Common myeloid progenitor, CD34-positive (primary cell): ENCODE measurements at regions not wholly inside any gene's neighbourhood (a gene's known extent, or its start where the extent isn't known, plus 50 kb on each side); places are given as distances from the start of the nearest gene placed in this dataset.

Experiments used
- CTCF ChIA-PET: fragments of 350-600 bp; sonication (Branson Sonifier 250); formaldehyde crosslinking; loops from one replicate; lab custom pipeline; 2021; ENCODE audit warnings: antibody characterized with exemption; lab: Charles Lee
- POLR2A ChIA-PET: fragments of 350-600 bp; sonication (Branson Sonifier 250); formaldehyde crosslinking; loops from one replicate; lab custom pipeline; 2021; ENCODE audit warnings: antibody characterized with exemption; lab: Charles Lee
- DNase-seq, 3 donors: peaks; one replicate each; pipeline versions ENCODE4 v3.0.0 to v3.0.0-alpha.2; 2013
- H3K27ac ChIP-seq, 2 experiments: 1 replicate in 1 of 2; 2 replicates in 1 of 2; pipeline ENCODE4 v1.7.0; 2013; ENCODE audit warnings: inconsistent platforms in 2 of 2, low read length in 2 of 2, mild to moderate bottlenecking in 2 of 2, low read depth in 1 of 2, moderate library complexity in 1 of 2; ENCODE audit not compliant: severe bottlenecking in 2 of 2, insufficient read depth in 1 of 2, poor library complexity in 1 of 2
- H3K27me3 ChIP-seq, 5 experiments: replicated peaks in 2 of 5; 1 replicate in 3 of 5; 2 replicates in 2 of 5; pipeline versions ENCODE4 v1.6.1 to v1.7.0; 2013; ENCODE audit warnings: low read length in 4 of 5, mild to moderate bottlenecking in 2 of 5, moderate library complexity in 2 of 5, inconsistent platforms in 1 of 5; ENCODE audit not compliant: insufficient read depth in 5 of 5, control insufficient read depth in 4 of 5
- H3K36me3 ChIP-seq, 4 experiments: 1 replicate in 2 of 4; 2 replicates in 2 of 4; pipeline versions ENCODE4 v1.6.1 to v1.7.0; 2013; ENCODE audit warnings: low read length in 3 of 4, control low read depth in 1 of 4, mild to moderate bottlenecking in 1 of 4; ENCODE audit not compliant: control insufficient read depth in 4 of 4, insufficient read depth in 4 of 4
- H3K4me1 ChIP-seq, 4 experiments: 1 replicate in 3 of 4; 2 replicates in 1 of 4; pipeline versions ENCODE4 v1.6.1 to v1.7.1; 2013; ENCODE audit warnings: low read length in 3 of 4, mild to moderate bottlenecking in 3 of 4, control low read depth in 1 of 4, inconsistent platforms in 1 of 4, moderate library complexity in 1 of 4; ENCODE audit not compliant: control insufficient read depth in 4 of 4, insufficient read depth in 4 of 4; ENCODE audit errors: control extremely low read depth in 1 of 4
- H3K4me3 ChIP-seq, 7 experiments: 1 replicate in 4 of 7; 2 replicates in 3 of 7; pipeline versions ENCODE4 v1.5.1 to v1.7.0; 2013; ENCODE audit warnings: mild to moderate bottlenecking in 7 of 7, low read length in 6 of 7, moderate library complexity in 6 of 7, inconsistent platforms in 2 of 7, low read depth in 2 of 7, control low read depth in 1 of 7; ENCODE audit not compliant: insufficient read depth in 4 of 7, control insufficient read depth in 1 of 7; ENCODE audit errors: extremely low read depth in 1 of 7
- H3K9me3 ChIP-seq, 5 experiments: 1 replicate in 4 of 5; 2 replicates in 1 of 5; pipeline versions ENCODE4 v1.6.1 to v1.7.1; 2013; ENCODE audit warnings: low read length in 4 of 5, mild to moderate bottlenecking in 2 of 5, inconsistent platforms in 1 of 5, low read depth in 1 of 5, moderate library complexity in 1 of 5; ENCODE audit not compliant: control insufficient read depth in 4 of 5, insufficient read depth in 2 of 5; ENCODE audit errors: control extremely low read depth in 1 of 5
- WGBS: methylation state at CpG from one replicate; pipeline ENCODE4 v1.1.5; 2013; ENCODE audit not compliant: insufficient coverage; 5-methylcytosine and 5-hydroxymethylcytosine counted together

DNA sequence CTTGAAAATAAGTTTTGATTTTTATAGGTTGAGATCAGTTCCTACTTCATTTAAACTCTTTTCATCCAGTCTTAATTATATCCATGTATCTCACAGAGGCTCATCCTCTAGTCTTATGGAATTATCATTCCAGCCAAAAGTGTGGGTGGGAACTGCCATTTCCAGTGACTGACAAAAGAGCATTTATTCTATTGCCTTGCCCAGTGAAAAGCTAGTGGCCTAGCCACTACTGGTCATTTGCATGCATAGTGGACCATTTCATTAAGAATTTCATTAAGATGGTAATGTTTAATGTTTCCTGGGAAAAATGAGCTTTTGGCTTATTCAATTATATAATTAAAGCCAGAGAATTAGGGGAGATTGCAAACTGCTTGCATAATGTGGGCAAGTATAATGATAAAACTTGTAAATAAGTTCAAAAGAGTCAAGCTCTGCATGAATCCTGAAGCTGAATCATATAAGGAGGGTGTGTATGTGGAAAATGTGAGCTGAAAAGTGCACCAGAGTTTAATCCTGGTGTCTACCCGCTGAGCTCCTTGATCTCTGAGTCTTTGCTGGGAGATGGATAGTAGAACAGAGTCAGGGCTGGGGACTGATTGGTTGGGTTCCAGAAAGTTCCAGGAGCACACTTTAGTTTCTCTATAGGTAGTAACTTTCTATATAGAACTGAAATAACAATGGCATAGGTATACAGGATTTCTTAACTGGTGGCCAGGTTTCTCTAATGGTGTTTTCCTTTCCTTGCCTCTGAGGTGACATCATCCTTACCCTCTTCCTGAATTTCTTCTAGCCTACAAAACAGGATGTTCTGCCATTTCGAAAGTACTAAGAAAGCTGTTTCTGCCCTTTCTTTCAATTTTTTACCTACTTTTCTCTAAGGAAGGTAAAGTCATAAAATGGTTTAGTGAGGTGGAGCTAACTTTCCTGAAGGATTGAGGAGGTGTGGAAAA, 78.5 kb downstream of the KIF4B start:
- Histone ChIP-seq H3K9me3 (no peaks in the 10 kb centered on the region), H3K27ac (no peak overlapping the region), H3K4me1 (no peaks in the 10 kb centered on the region), H3K36me3 (no peaks in the 10 kb centered on the region), H3K4me3 (no peak overlapping the region), H3K27me3 (peaks cover 0 to 2% (median 0%) of the 10 kb centered on the region in 5 experiments)
- CTCF ChIA-PET: no interaction called here
- no peak for DNase-seq
- POLR2A ChIA-PET: no interaction called here
- no CpG with 5 or more reads among the region's 2 CpGs for WGBS

DNA sequence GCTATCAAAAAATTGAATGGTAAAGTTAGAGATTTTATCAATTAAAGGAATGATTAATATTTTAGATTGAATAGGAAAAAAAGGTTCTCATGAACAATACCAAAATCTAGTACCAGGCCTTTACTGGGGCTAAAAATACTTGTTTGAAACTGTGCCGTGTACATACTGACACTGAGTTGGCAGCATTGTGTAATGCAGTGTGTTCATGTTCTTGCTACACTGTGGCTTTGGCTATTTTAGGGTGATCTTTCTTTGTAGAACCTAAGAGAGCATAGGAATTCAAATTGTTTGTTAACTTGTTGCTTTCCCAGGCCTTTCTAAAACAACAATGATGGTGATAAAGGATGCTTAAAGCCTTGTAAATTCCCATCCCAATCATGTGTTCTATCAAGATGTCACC, 80.9 kb downstream of the KIF4B start:
- WGBS: 100% methylated on average over 1 of the region's 1 CpG
- no peak overlapping the region for H3K27ac ChIP-seq
- H3K4me1 ChIP-seq: no peaks in the 10 kb centered on the region
- H3K27me3 ChIP-seq: peaks cover 0 to 2% (median 0%) of the 10 kb centered on the region in 5 experiments
- ChIA-PET CTCF (interaction anchor here (1.3 kb wide), 1 partner anchor 13 kb away, joined by 3 read pairs; no protein-coding TSS in a partner anchor), POLR2A (no interaction called here)
- no peaks in the 10 kb centered on the region for H3K9me3 ChIP-seq
- no peaks in the 10 kb centered on the region for H3K36me3 ChIP-seq
- DNase-seq: no peak
- no peak overlapping the region for H3K4me3 ChIP-seq

DNA sequence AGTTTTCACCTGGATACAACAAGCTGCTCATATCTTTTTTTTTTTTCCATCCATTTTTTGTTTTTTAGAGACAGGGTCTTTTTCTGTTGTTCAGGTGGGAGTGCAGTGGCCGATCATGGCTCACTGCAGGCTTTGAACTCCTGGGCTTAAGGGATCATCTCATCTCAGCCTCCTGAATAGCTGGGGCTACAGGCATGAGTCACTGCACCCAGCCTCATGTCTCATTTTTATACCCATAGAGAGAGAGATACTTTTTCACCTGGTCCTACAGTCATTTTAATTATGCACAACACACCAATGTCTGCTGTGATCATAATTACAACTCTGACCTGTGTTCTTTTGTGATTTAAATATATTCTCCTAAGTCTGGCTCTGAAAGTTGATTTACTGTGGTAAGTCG, 84.4 kb downstream of the KIF4B start:
- ChIA-PET CTCF (no interaction called here), POLR2A (no interaction called here)
- Histone ChIP-seq H3K4me1 (no peaks in the 10 kb centered on the region), H3K36me3 (no peaks in the 10 kb centered on the region), H3K4me3 (no peak overlapping the region), H3K9me3 (no peaks in the 10 kb centered on the region), H3K27ac (no peak overlapping the region), H3K27me3 (no peaks in the 10 kb centered on the region)
- DNase-seq: no peak
- WGBS: 79% methylated on average over 2 of the region's 2 CpGs

DNA sequence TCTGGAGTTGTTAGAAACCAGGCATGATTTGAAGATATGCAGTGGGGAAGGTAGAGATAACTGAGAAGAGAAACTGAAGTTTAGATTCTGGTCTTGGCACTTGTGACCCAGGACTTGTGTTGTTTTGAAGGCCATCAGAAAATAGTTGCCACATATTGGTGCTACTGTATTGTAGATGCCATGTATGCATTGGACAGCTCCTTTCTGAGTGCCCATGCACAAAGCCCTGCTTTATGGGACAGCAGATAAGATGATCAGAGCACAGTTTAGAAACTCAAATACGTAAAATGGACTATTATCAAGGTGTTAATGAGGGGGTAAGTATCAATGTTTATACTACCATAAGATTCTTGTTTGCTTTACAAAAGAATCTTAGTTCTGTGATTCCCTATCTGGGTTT, 84.9 kb downstream of the KIF4B start:
- CTCF ChIA-PET: no interaction called here
- Histone ChIP-seq H3K4me1 (no peaks in the 10 kb centered on the region), H3K4me3 (no peak overlapping the region), H3K36me3 (no peaks in the 10 kb centered on the region), H3K9me3 (no peaks in the 10 kb centered on the region), H3K27ac (no peak overlapping the region), H3K27me3 (no peaks in the 10 kb centered on the region)
- no peak for DNase-seq
- POLR2A ChIA-PET: no interaction called here
- no CpG with 5 or more reads among the region's 1 CpG for WGBS

DNA sequence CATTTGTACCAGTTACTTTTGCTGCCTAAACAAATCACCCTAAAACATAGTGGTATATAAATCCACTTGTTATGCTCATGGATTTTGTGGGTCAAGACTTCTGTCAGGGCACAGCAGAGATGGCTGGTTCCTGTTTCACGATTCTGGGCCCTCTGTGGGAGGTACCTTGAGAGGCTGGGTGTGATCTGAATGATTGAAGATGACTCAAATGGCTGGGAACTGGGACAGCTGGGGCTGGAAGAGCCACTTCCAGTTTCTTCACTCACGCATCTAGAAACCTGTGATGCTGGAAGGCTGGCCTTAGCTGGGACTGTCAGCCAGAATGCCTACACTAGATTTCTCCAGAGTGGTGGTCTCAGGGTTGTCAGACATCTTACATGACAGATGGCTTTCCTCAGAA, 88.1 kb downstream of the KIF4B start:
- H3K27ac ChIP-seq: no peak overlapping the region
- CTCF ChIA-PET: no interaction called here
- WGBS: 58% methylated on average over 2 of the region's 2 CpGs
- H3K9me3 ChIP-seq: no peaks in the 10 kb centered on the region
- H3K27me3 ChIP-seq: no peaks in the 10 kb centered on the region
- DNase-seq: no peak
- no peaks in the 10 kb centered on the region for H3K4me1 ChIP-seq
- POLR2A ChIA-PET: no interaction called here
- H3K4me3 ChIP-seq: no peak overlapping the region
- H3K36me3 ChIP-seq: no peaks in the 10 kb centered on the region

DNA sequence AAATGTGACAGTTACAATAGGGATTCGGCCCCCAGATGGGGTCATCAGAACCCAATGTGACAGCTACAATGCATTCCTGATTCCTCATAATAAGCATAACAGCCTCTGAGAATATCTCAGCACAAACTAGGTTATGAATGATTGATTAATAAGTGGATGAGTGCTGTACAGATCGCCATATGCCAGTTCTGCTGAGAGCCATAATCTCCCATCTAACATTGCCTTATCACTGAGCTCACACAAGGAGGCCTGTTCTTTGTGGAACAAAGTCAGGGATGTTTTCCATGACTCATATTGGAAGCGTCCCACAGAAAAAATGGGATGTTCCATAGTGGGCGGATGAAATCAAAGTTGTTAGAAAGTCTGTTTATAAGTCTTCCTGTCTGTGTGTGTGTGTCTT, 89.6 kb downstream of the KIF4B start:
- H3K4me3 ChIP-seq: no peak overlapping the region
- no peak for DNase-seq
- POLR2A ChIA-PET: no interaction called here
- peaks cover 0 to 2% (median 0%) of the 10 kb centered on the region in 5 experiments for H3K9me3 ChIP-seq
- H3K27ac ChIP-seq: no peak overlapping the region
- no peaks in the 10 kb centered on the region for H3K4me1 ChIP-seq
- no peaks in the 10 kb centered on the region for H3K36me3 ChIP-seq
- CTCF ChIA-PET: no interaction called here
- WGBS: 92% methylated on average over 4 of the region's 4 CpGs
- no peaks in the 10 kb centered on the region for H3K27me3 ChIP-seq

DNA sequence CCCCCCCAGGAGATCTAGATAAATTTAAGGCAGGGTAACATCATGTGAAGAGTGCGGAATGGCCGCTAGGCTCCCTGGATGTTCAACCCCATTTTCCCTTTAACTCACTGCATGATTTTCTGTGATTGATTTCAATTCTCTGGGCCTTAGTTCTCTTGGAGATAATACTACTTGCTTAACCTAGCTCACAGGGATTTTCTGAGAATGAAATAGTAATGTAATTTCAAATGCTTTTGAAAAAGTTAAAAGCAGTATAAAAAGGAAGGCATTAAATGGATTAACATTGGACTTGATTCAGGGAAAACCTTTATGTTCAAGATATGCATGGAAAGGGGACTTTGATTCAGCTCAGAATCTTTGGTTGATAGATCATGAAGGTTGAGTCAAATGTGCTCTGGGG, 90.9 kb downstream of the KIF4B start:
- H3K9me3 ChIP-seq: peaks cover 0 to 2% (median 0%) of the 10 kb centered on the region in 5 experiments
- H3K4me1 ChIP-seq: no peaks in the 10 kb centered on the region
- no peaks in the 10 kb centered on the region for H3K36me3 ChIP-seq
- no peak overlapping the region for H3K4me3 ChIP-seq
- CTCF ChIA-PET: interaction anchor here (0.6 kb wide), 1 partner anchor 747 kb away, joined by 4 read pairs; no protein-coding TSS in a partner anchor
- no peak overlapping the region for H3K27ac ChIP-seq
- WGBS: 92% methylated on average over 2 of the region's 2 CpGs
- POLR2A ChIA-PET: no interaction called here
- no peak for DNase-seq
- no peaks in the 10 kb centered on the region for H3K27me3 ChIP-seq
